Skin epidermis (tissue), 12 donors: ENCODE measurements at regions not wholly inside any gene's neighbourhood (a gene's known extent, or its start where the extent isn't known, plus 50 kb on each side); places are given as distances from the start of the nearest gene placed in this dataset.

Experiments
- H3K27ac ChIP-seq, 21 experiments: fragments of 200-600 bp; sonication (generic) in 11 of 21; one replicate each; pipeline ENCODE4 v1.5.0; 2020; ENCODE audit warnings: mild to moderate bottlenecking in 3 of 21, inconsistent platforms in 2 of 21, moderate library complexity in 2 of 21
- H3K4me3 ChIP-seq, 7 experiments: fragments of 200-600 bp; sonication (generic) in 2 of 7; one replicate each; pipeline ENCODE4 v1.5.0; 2020; ENCODE audit warnings: inconsistent platforms in 2 of 7, mild to moderate bottlenecking in 2 of 7, moderate library complexity in 1 of 7

- Histone ChIP-seq H3K27ac (no peak overlapping the region), H3K4me3 (no peak overlapping the region)
Measured at GRCh38 chr1:90186506-90187322, 191.8 kb downstream of the ZNF326 start.

GRCh38 chr1:90176530-90176929 is 181.6 kb downstream of the ZNF326 start:
- H3K27ac ChIP-seq = no peak overlapping the region

GRCh38 chr1:90175490-90176167 is 180.7 kb downstream of the ZNF326 start:
- Histone ChIP-seq H3K27ac (no peak overlapping the region), H3K4me3 (no peak overlapping the region)

More at GRCh38 chr1:90176530-90176929, 181.6 kb downstream of the ZNF326 start:
- H3K4me3 ChIP-seq = no peak overlapping the region

DNA sequence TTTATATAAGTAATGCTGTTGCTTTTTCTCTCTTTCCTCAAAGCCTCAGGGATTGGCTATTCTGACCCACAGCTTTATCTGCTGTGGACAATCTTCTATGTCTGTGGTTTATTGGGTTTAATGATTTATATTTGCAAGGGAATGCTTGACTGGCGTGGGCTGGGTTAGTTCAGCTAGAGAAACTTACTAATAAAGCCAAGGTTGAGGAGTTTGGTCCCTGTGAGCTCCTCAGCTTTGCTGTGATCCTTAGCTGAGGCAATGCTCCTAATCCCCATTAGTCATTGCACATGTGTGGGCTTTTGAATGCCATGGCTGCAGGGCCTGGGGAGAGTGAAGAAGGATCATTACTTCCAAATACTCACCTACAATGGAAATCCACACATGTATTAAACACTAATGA is 179.3 kb downstream of the ZNF326 start:
- Histone ChIP-seq H3K4me3 (no peak overlapping the region), H3K27ac (no peak overlapping the region)

DNA sequence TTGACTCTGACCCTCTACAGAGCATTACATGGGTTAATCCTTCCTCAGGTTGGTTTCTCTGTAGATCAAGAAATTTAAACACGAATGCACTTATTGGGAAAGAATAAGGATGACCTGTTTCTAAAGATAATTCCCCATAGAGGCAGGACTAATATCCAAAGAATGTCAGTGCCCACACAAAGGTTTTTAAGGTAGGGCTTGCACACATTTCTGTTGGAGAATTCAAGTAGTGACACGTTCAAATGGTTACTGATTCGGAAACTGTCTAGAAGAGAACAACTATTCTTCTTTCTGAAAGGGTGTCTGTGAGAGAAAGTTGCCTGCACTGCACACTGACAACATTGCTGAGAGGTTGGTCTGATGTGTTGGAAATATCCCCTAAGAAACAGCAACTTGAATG is 167.3 kb downstream of the ZNF326 start:
- no peak overlapping the region for H3K27ac ChIP-seq
- H3K4me3 ChIP-seq = no peak overlapping the region

DNA sequence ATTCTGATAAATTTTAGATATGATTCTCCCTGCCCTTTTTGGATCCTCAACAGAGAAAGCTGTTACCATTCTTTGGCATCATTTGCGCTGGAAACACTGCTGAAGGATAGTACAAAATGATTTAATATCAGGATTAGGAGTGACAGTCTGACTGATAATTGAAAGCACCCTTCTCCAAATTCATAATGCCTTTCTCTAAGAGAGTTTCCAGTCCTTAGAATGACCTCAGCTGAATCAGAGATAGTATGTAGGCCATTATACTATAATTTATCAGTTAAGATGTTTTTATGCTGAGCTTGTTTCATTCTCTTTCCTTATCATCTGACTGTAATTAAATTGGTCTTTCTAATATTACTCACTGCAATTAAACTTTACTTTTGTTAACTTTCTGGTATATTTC is 166.7 kb downstream of the ZNF326 start:
- Histone ChIP-seq H3K4me3 (no peak overlapping the region), H3K27ac (no peak overlapping the region)

- Histone ChIP-seq H3K27ac (no peak overlapping the region), H3K4me3 (no peak overlapping the region)
Measured at GRCh38 chr1:90155721-90156487, 161.0 kb downstream of the ZNF326 start.

DNA sequence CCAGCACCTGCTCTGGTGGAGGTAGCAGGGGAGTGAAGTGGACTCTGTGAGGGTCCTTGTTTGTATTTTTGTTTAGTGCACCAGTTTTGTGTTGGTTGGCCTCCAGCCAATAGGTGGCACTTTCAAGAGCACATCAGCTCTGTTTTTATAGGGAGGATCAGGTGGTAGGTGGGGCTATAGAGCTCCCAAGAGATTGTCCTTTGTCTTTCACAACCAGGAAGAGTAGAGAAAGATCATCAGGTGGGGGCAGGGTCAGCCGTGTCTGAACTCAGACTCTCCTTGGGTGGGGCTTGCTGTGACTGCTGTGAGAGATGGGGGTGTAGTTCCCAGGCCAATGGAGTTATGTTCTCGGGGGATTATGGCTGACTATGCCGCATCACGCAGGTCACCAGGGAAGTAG is 159.8 kb downstream of the ZNF326 start:
- H3K4me3 ChIP-seq = no peak overlapping the region
- no peak overlapping the region for H3K27ac ChIP-seq

GRCh38 chr1:90149101-90149500 is 154.2 kb downstream of the ZNF326 start:
- H3K27ac ChIP-seq = no peak overlapping the region
- no peak overlapping the region for H3K4me3 ChIP-seq

DNA sequence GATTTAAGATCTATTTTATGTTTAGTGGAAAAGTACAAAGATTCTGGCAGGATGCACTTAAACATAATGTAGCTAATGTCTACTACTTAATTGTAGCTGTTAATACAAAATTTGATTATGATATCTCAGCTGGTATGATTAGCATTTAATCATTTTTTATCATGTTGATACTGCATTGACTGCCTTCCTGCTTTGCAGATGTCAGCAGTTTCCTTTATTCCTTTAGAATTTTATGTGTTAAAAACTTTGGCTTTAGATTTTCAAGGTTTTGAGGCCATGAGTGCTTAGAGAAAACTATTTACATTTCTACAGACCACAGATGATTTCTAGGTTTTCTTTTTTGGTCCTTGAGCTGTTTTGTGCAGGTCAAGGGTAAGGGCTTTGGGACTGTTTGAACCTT is 152.2 kb downstream of the ZNF326 start:
- H3K4me3 ChIP-seq = no peak overlapping the region
- H3K27ac ChIP-seq = no peak overlapping the region

DNA sequence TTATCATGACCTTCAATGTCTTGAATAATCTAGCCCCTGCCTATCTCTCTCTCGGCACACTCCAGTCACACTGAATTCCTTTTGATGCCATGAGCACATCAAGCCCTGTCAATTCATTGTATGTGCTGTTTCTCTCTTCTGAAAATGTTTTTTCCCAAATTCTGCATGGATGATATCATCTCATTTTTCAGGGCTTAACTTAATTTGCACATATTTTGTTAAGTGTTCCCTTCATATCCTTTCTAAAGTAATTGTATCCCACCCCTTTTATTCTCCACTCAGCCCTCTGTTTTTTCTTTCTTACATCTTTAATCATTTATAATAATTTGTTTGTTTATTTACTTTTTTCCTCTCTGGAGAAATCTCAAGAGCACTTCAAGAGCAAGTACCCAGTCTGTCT is 149.9 kb downstream of the ZNF326 start:
- H3K4me3 ChIP-seq = no peak overlapping the region
- H3K27ac ChIP-seq = no peak overlapping the region

DNA sequence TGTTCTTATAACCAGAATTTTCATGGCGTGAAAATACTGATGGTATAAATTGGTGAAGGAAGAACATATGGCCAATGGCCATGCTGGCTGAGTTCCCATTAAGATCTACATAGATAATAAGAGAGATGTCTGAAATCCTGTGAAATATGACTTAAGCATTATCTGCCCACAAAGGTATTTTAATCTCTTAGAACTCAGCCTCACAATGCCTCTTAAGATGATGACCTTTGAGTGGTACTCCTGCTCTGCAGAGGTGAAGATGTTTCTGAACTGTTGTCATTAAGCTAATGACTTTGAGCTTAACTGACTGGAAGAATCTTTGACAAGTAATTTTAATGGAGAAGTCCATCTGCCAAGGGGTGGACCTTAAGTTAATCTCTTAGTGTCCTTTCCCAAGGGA is 148.7 kb downstream of the ZNF326 start:
- H3K4me3 ChIP-seq = no peak overlapping the region
- no peak overlapping the region for H3K27ac ChIP-seq

- no peak overlapping the region for H3K4me3 ChIP-seq
- H3K27ac ChIP-seq = no peak overlapping the region
Measured at GRCh38 chr1:90142697-90143096, 147.8 kb downstream of the ZNF326 start.

- no peak overlapping the region for H3K27ac ChIP-seq
- no peak overlapping the region for H3K4me3 ChIP-seq
Measured at GRCh38 chr1:90139837-90140236, 144.9 kb downstream of the ZNF326 start.

DNA sequence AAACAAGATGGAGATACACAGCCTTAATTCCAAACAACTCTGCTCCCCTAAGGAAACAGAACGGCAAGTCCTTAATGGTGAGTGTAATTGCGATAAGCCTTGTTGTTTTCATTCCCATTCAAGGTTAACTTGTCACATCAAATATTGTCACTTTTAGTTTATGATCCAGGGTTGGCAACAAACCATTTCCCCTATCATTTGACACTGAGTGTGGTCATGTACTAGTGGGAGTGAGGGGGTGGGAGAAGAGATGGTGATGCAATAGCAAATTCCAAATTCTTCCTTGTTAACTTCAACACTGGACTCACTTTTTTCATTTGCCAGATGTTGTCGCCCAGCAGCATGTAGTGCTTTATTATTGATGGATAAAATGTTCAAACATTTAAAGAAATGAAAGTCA is 140.4 kb downstream of the ZNF326 start:
- Histone ChIP-seq H3K4me3 (no peak overlapping the region), H3K27ac (no peak overlapping the region)

DNA sequence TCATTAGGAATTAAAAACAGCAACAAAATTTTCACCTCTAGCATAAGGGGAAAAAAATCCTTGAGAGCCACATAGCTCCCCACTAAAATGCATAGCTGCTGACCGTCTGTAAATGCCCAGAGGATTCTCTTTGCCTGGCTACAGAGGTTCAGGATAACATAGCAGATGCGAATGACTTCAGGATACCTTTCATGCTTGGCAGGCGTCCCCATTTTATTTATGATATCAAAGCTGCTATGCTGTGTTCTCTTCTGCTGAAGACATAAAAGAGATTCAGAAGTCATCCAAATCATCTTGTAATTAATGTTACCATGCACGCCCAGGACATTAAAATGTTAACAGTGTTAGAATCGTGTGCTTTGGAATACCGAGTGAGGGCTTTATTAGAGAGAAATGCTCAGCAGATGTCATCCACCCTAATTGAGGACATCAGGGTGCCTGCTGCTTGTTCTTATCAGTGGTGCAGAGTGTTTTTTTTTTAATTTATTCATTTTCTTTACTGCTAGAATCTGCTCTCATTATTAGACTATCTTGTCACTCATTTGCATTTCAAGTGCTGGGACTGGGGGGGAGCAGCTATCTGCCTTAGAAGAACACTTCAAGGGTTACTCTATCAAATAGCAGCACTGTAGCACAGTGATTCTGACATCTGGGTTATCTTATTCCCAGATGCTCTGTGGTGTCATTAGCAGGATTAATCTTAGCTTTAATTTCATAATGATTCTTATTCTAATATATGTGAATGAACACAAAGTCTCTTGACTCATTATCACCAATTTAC is 139.5 kb downstream of the ZNF326 start:
- Histone ChIP-seq H3K4me3 (no peak overlapping the region), H3K27ac (no peak overlapping the region)

GRCh38 chr1:90133133-90133532 is 138.2 kb downstream of the ZNF326 start:
- Histone ChIP-seq H3K4me3 (no peak overlapping the region), H3K27ac (no peak overlapping the region)

- Histone ChIP-seq H3K27ac (no peak overlapping the region), H3K4me3 (no peak overlapping the region)
Measured at GRCh38 chr1:90132306-90132705, 137.4 kb downstream of the ZNF326 start.

- Histone ChIP-seq H3K4me3 (no peak overlapping the region), H3K27ac (no peak overlapping the region)
Measured at GRCh38 chr1:90127288-90127953, 132.5 kb downstream of the ZNF326 start.
